NCI-H2107 treated with DMSO at 0.1 percent for 48 hours (cell line): ENCODE measurements at regions not wholly inside any gene's neighbourhood (a gene's known extent, or its start where the extent isn't known, plus 50 kb on each side); places are given as distances from the start of the nearest gene placed in this dataset.
A peak's percentile ranks its signal among the peaks of the same experiment; 100 is the strongest.

Experiments used
- DNase-seq: peaks from one replicate; lab custom pipeline; 2025; ENCODE audit not compliant: unreplicated experiment; lab: John Stamatoyannopoulos, UW

- DNase-seq: no peak
Measured at GRCh38 chr3:70849911-70850699, 537.7 kb upstream of the MDFIC2 start.

GRCh38 chr3:70840106-70840870 is 527.9 kb upstream of the MDFIC2 start:
- DNase-seq: peak; percentile 0

GRCh38 chr3:70833239-70833960 is 521.0 kb upstream of the MDFIC2 start:
- no peak for DNase-seq

- no peak for DNase-seq
Measured at GRCh38 chr3:70832834-70833205, 520.4 kb upstream of the MDFIC2 start.

GRCh38 chr3:70832089-70832833 is 519.8 kb upstream of the MDFIC2 start:
- DNase-seq: no peak

GRCh38 chr3:70829092-70829491 is 516.7 kb upstream of the MDFIC2 start:
- DNase-seq: no peak

- no peak for DNase-seq
Measured at GRCh38 chr3:70824773-70825172, 512.3 kb upstream of the MDFIC2 start.

GRCh38 chr3:70824078-70824477 is 511.6 kb upstream of the MDFIC2 start:
- no peak for DNase-seq

GRCh38 chr3:70823622-70824021 is 511.2 kb upstream of the MDFIC2 start:
- no peak for DNase-seq

GRCh38 chr3:70822669-70823068 is 510.2 kb upstream of the MDFIC2 start:
- no peak for DNase-seq

- no peak for DNase-seq
Measured at GRCh38 chr3:70821602-70822001, 509.2 kb upstream of the MDFIC2 start.

GRCh38 chr3:70820397-70820796 is 508.0 kb upstream of the MDFIC2 start:
- no peak for DNase-seq

- DNase-seq: no peak
Measured at GRCh38 chr3:70818145-70818544, 505.7 kb upstream of the MDFIC2 start.

- DNase-seq: no peak
Measured at GRCh38 chr3:70816346-70816745, 503.9 kb upstream of the MDFIC2 start.

- DNase-seq: no peak
Measured at GRCh38 chr3:70815817-70816216, 503.4 kb upstream of the MDFIC2 start.

GRCh38 chr3:70813311-70813710 is 500.9 kb upstream of the MDFIC2 start:
- no peak for DNase-seq

- no peak for DNase-seq
Measured at GRCh38 chr3:70811880-70812279, 499.4 kb upstream of the MDFIC2 start.

GRCh38 chr3:70808881-70809280 is 496.4 kb upstream of the MDFIC2 start:
- no peak for DNase-seq

GRCh38 chr3:70806556-70806955 is 494.1 kb upstream of the MDFIC2 start:
- no peak for DNase-seq

- no peak for DNase-seq
Measured at GRCh38 chr3:70806021-70806420, 493.6 kb upstream of the MDFIC2 start.
